HG02571 (cell line): ENCODE measurements at regions not wholly inside any gene's neighbourhood (a gene's known extent, or its start where the extent isn't known, plus 50 kb on each side); places are given as distances from the start of the nearest gene placed in this dataset.
"Not testable (repeated sequence)": the region's sequence is repeated elsewhere in the genome, so short reads cannot be mapped to it uniquely, and the experiment has no call there.

ENCODE experiments used
- ATAC-seq: cut with Tn5 transposase; IDR thresholded peaks from one replicate; pipeline ENCODE4 v1.9.1; 2021; ENCODE audit warnings: mild to moderate bottlenecking, moderate library complexity; ENCODE audit not compliant: unreplicated experiment

GRCh38 chr22:47407461-47408025 lies 645.1 kb downstream of the TBC1D22A start:
- ATAC-seq: no peak

GRCh38 chr22:47406896-47407295 lies 644.4 kb downstream of the TBC1D22A start:
- no peak for ATAC-seq

GRCh38 chr22:47406180-47406834 lies 643.9 kb downstream of the TBC1D22A start:
- no peak for ATAC-seq

DNA sequence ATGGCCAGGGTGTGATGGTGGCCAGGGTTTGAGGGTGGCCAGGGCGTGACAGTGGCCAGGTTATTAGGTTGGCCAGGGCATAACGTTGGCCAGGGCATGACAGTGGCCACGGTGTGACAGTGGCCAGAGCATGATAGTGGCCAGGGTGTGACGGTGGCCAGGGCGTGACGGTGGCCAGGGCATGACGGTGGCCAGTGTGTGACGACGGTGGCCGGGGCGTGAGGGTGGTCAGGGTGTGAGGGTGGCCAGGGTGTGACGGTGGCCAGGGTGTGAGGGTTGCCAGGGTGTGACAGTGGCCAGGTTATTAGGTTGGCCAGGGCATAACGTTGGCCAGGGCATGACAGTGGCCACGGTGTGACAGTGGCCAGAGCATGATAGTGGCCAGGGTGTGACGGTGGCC lies 642.8 kb downstream of the TBC1D22A start:
- not testable (repeated sequence) for ATAC-seq

GRCh38 chr22:47402876-47403525 lies 640.6 kb downstream of the TBC1D22A start:
- no peak for ATAC-seq

- no peak for ATAC-seq
Observed at GRCh38 chr22:47401976-47402770, 639.7 kb downstream of the TBC1D22A start.

- ATAC-seq: no peak
Observed at GRCh38 chr22:47401592-47401898, 639.1 kb downstream of the TBC1D22A start.

DNA sequence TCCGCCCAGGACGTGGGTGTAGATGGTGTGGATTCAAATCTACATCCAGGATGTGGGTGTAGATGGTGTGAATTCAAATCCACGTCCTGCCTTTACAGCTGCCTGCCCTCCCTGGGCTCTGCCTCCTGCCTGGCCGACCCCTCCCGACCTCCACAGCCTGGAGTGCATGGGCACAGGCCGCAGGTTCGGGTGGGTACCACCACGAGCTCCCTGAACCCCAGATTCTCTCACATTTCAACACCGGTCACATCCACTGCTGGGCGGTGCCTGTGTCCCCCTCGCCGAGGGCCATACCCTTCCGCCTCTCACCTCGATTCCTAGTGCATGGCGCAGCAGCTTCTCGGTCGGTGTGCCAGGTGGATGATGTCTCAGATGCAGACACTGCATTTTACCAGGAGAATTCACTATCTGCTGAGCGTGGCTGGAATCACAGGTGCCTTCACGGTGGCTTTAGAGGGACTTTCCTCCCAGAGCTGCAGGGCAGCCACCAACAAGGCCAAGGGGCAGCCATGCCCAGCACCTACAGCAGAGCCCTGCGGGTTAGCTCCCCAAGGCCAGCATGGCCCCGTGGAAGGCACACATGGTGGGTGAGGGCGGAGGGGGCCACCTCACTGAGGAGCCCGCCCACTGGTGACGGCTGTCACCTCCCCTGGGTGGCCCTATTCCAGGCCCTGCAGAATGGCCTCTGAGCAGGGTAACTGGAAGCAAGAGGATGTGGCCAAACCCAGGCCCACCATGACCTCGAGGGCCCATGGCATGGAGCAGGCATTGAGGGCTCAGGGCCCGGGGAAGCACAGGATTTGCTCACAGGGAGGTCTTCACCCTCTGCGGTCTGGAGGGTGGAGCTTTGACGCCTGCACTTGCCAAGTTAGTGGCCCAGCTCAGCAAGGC lies 638.5 kb downstream of the TBC1D22A start:
- ATAC-seq: no peak

DNA sequence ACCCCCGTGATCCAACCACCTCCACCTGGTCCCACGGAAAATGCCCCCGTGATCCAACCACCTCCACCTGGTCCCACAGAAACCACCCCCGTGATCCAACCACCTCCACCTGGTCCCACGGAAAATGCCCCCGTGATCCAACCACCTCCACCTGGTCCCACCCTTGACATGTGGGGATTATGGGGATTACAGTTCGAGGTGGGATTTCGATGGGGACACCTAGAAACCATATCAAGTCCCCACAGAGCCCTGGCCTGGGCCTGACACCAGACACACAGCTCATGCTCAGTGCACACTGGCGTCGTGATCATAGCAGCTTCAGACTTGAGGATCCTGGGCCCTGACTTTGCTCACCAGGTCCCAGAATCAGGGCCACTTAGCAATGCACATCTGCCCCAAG lies 637.7 kb downstream of the TBC1D22A start:
- not testable (repeated sequence) for ATAC-seq

GRCh38 chr22:47398921-47399790 lies 636.7 kb downstream of the TBC1D22A start:
- ATAC-seq: no peak

GRCh38 chr22:47398491-47398890 lies 636.0 kb downstream of the TBC1D22A start:
- no peak for ATAC-seq

DNA sequence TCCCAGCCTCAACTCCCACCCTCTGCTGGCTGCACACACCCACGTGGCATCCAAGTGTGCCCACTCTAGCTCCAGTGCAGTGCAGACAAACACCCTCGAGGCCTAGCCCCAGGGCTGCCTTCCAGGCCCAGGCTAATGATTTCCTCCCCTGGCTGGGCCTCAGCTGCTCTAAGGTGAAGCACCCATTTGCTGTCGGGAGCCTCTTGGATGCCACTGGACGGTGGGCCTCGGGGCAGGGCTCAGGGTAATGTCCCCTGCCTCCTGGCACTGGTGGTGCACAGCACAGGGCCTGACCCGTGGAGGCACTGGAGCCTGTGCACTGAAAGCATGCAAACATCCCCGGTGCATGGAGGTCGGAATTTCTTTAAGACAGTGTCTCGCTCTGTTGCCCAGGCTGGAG lies 635.2 kb downstream of the TBC1D22A start:
- no peak for ATAC-seq

DNA sequence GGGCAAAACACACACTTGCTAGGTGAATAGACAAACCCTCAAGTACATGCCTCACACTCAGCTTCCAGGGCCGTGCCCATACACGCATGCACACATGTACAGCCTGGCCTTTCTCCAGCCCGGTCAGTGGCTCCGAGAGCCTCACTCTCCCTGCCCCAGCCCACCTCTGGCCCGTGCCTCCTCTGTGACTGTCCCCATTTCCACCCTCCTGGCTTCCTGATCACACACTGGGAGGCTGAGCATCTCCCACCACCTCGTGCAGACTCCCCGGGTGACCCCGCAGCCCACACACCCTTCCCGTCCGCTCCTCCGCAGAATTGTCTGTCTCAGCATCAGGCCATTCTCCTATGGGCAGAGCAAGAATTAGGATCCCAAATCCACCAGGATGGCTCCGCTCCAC lies 634.1 kb downstream of the TBC1D22A start:
- ATAC-seq: no peak

GRCh38 chr22:47396105-47396504 lies 633.7 kb downstream of the TBC1D22A start:
- no peak for ATAC-seq

GRCh38 chr22:47395481-47395880 lies 633.0 kb downstream of the TBC1D22A start:
- ATAC-seq: no peak

GRCh38 chr22:47394504-47395440 lies 632.3 kb downstream of the TBC1D22A start:
- ATAC-seq: no peak

DNA sequence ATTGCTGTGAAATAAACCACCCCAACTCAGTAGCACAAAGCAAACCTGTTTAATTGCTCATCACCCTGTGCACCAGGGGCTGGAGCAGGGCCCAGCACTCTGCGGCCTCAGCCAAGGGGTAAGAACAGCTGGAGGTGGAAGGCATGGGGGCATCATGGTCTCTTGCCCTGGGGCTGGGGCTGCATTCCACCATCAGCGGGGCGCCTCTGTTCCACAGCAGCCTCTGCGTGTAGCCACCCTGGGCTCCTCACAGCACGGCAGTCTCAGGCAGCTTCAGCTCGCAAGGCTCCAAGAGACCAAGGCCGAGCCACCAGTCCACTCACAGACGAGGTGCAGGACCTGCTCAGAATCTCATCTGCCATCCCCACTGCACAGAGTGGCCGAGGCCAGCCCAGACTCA lies 630.7 kb downstream of the TBC1D22A start:
- ATAC-seq: no peak

DNA sequence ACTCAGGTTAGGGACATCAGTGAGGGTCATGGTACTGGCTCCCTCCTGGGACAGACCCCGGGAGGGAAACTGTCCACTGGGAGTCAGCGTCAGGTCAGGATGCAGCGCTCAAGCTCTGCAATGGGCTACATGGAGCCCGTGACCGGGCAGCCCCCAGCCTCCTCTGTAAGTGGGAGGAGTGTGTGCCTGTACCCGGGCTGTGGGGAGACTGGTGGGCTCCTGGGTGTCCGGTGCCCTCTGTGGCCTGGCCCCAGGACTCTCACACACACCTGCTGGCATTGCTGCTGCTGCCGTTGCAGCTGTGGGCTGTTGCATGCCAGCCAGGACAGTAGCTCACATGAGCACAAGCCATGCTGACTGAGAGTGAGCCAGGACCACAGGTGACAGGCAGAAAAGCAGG lies 630.3 kb downstream of the TBC1D22A start:
- ATAC-seq: no peak

DNA sequence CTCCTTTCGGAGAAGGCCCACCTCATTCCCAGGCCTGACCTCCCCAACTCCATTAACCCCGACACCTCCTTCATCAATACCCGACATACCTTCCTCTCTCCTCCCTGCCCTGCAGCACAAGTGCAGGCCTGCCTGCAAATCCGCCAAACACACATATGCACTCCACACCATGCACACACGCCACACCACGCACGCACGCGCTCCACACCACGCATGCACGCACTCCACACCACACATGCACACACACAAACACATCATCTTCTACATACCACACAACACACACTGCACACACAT lies 629.6 kb downstream of the TBC1D22A start:
- no peak for ATAC-seq
